Heart right ventricle (tissue), 16 donors: ENCODE measurements at regions not wholly inside any gene's neighbourhood (a gene's known extent, or its start where the extent isn't known, plus 50 kb on each side); places are given as distances from the start of the nearest gene placed in this dataset.

Experiments
- ATAC-seq, 8 donors: fragments of 200-7000 bp; cut with Tn5 transposase; one replicate each; pipeline ENCODE4 v1.9.1; 2020; ENCODE audit warnings: mild to moderate bottlenecking in 8 of 8, moderate library complexity in 8 of 8, moderate number of reproducible peaks in 1 of 8
- DNase-seq, 2 donors: peaks; one replicate each; pipeline ENCODE4 v3.0.0-alpha.2; 2020
- H3K27ac ChIP-seq, 10 donors: fragments of 200-600 bp; sonication (generic) in 2 of 10; one replicate each; pipeline versions ENCODE4 v1.5.0 to v1.8.0; 2020 to 2022; ENCODE audit warnings: mild to moderate bottlenecking in 3 of 10
- H3K27me3 ChIP-seq, 7 donors: fragments of 200-600 bp; one replicate each; pipeline ENCODE4 v1.8.0; 2021 to 2022; ENCODE audit warnings: mild to moderate bottlenecking in 2 of 7
- H3K36me3 ChIP-seq, 9 donors: fragments of 200-600 bp; sonication (generic) in 1 of 9; one replicate each; pipeline versions ENCODE4 v1.5.0 to v1.8.0; 2020 to 2022; ENCODE audit warnings: mild to moderate bottlenecking in 2 of 9
- H3K4me1 ChIP-seq, 9 donors: fragments of 200-600 bp; sonication (generic) in 1 of 9; one replicate each; pipeline versions ENCODE4 v1.5.0 to v1.8.0; 2020 to 2022; ENCODE audit warnings: mild to moderate bottlenecking in 4 of 9
- H3K4me3 ChIP-seq, 10 donors: fragments of 200-600 bp; sonication (generic) in 2 of 10; one replicate each; pipeline versions ENCODE4 v1.5.0 to v1.8.0; 2020 to 2022; ENCODE audit warnings: mild to moderate bottlenecking in 7 of 10, moderate library complexity in 2 of 10
- H3K9me3 ChIP-seq, 11 donors: fragments of 200-600 bp in 10 of 11; sonication (generic) in 2 of 11; one replicate each; pipeline versions ENCODE4 v1.5.0 to v1.8.0; 2013 to 2022; ENCODE audit warnings: mild to moderate bottlenecking in 2 of 11, control low read depth in 1 of 11, moderate library complexity in 1 of 11
- WGBS, 2 donors: extraction: QIAGEN DNeasy Blood & Tissue Kit; methylation state at CpG; one replicate each; pipeline ENCODE4 v1.1.7; 2013; ENCODE audit warnings: inconsistent platforms in 1 of 2; 5-methylcytosine and 5-hydroxymethylcytosine counted together
- intact Hi-C, 10 donors: fragments of 100-400 bp; cut with DNase I; formaldehyde crosslinking; loops; one replicate each; pipeline versions ENCODE4 v1.11.1 to v1.14.2; 2022
- TF ChIP-seq, protein P1 (sequence below), 9 donors: fragments of 200-600 bp; sonication (generic) in 2 of 9; IDR thresholded peaks; one replicate each; pipeline versions ENCODE4 v1.5.0 to v1.8.0; 2021 to 2022; ENCODE audit warnings: antibody characterized with exemption in 9 of 9, mild to moderate bottlenecking in 5 of 9, moderate library complexity in 1 of 9
- donor health status: Arrhythmogenic right ventricular cardiomyopathy.
- donor health status: ischemic (EF 13 %, LVEDD 7.1; RV severe dilation, severe dysfunction).
- donor health status: healthy with polysubstance abuse.
- donor health status: DM: no; HTN: yes; CAD: no.
- donor health status: DM: no; HTN: no; CAD: no.
- donor health status: ischemic (EF 25% LVEDD 6.9; RV normal size, moderate dysfunction).
- donor health status: ischemic (EF 25% LVEDD 5.7; RV mildly dilated, moderate dysfunction).
- donor health status: healthy.
- donor health status: DM: yes; HTN: yes; CAD: no.
- donor health status: Ischemic cardiomyopathy.
- donor health status: ischemic (EF 35%, LVEDD 5.7; RV mildly dilated, moderate dysfunction).
- donor health status: nonischemic (EF 11% LVEDD 7.7; RV severe dilation, severe dysfunction).
- donor health status: DM: yes; HTN: yes; CAD: no.
- donor health status: PGD.
- donor health status: ischemic (EF 29% LVEDD 5.4; RV normal size, mild dysfunction).
- donor health status: nonischemic (EF 23%, LVEDD 6.1; RV moderate dilation, normal function).

- H3K4me3 ChIP-seq: no peak overlapping the region
- intact Hi-C loops: no loop called here
- H3K36me3 ChIP-seq: no peaks in the 10 kb centered on the region
- DNase-seq: no peak
- 95 to 96% methylated on average over 2 of the region's 2 CpGs for WGBS, 2 donors
- H3K27ac ChIP-seq: no peak overlapping the region
- TF ChIP-seq, protein P1, sequence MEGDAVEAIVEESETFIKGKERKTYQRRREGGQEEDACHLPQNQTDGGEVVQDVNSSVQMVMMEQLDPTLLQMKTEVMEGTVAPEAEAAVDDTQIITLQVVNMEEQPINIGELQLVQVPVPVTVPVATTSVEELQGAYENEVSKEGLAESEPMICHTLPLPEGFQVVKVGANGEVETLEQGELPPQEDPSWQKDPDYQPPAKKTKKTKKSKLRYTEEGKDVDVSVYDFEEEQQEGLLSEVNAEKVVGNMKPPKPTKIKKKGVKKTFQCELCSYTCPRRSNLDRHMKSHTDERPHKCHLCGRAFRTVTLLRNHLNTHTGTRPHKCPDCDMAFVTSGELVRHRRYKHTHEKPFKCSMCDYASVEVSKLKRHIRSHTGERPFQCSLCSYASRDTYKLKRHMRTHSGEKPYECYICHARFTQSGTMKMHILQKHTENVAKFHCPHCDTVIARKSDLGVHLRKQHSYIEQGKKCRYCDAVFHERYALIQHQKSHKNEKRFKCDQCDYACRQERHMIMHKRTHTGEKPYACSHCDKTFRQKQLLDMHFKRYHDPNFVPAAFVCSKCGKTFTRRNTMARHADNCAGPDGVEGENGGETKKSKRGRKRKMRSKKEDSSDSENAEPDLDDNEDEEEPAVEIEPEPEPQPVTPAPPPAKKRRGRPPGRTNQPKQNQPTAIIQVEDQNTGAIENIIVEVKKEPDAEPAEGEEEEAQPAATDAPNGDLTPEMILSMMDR (IDR thresholded peaks at IDR 0.05): no peak
- peaks cover 0 to 25% (median 7%) of the 10 kb centered on the region in 11 donors for H3K9me3 ChIP-seq
- H3K27me3 ChIP-seq: no peaks in the 10 kb centered on the region
- no peak for ATAC-seq
- no peaks in the 10 kb centered on the region for H3K4me1 ChIP-seq
These were observed 133.5 kb upstream of the GADL1 start for GRCh38 chr3:31027914-31028313.

- DNase-seq (no peak), ATAC-seq (no peak)
- Histone ChIP-seq H3K36me3 (no peaks in the 10 kb centered on the region), H3K27me3 (no peaks in the 10 kb centered on the region), H3K27ac (no peak overlapping the region), H3K4me1 (no peaks in the 10 kb centered on the region), H3K4me3 (no peak overlapping the region), H3K9me3 (peaks cover 0 to 25% (median 7%) of the 10 kb centered on the region in 11 donors)
- 60 to 69% methylated on average over 1 of the region's 1 CpG for WGBS, 2 donors
- TF ChIP-seq, protein P1 (IDR thresholded peaks at IDR 0.05): no peak
- intact Hi-C loops: no loop called here
These were observed 134.3 kb upstream of the GADL1 start for GRCh38 chr3:31028766-31029165.

GRCh38 chr3:31029706-31030105, 135.2 kb upstream of the GADL1 start:
- Histone ChIP-seq H3K27me3 (no peaks in the 10 kb centered on the region), H3K27ac (no peak overlapping the region), H3K4me1 (no peaks in the 10 kb centered on the region), H3K9me3 (peaks cover 0 to 25% (median 7%) of the 10 kb centered on the region in 11 donors), H3K4me3 (no peak overlapping the region), H3K36me3 (no peaks in the 10 kb centered on the region)
- intact Hi-C loops: no loop called here
- no peak for DNase-seq
- no peak for ATAC-seq
- WGBS, 2 donors: 64 to 69% methylated on average over 3 of the region's 3 CpGs
- TF ChIP-seq, protein P1 (IDR thresholded peaks at IDR 0.05): no peak

DNA sequence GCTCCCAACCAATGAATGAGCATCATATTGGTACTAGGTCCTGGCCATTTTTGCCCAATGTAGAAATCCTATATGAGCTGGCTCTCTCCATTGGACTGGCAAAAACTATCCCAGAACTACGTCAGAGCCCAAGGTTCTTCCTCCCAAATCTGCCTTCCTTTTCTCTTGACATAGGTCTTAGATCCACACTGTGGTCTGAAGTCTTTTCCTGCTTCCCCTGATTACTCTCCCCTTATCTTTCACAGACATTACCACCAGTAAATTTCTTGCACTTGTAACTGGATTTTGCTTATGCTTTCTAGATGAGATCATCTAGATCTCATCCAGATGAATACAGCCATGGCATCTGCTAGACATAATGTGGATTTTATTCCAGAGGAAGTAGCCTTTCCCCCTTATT, 141.2 kb upstream of the GADL1 start:
- DNase-seq (no peak), ATAC-seq (no peak)
- intact Hi-C loops: loop anchor here in 1 of 10 donors (5.0 kb wide), 1 partner anchor 282 kb away; no protein-coding TSS in a partner anchor
- Histone ChIP-seq H3K36me3 (no peaks in the 10 kb centered on the region), H3K27ac (no peak overlapping the region), H3K4me3 (no peak overlapping the region), H3K27me3 (no peaks in the 10 kb centered on the region), H3K4me1 (no peaks in the 10 kb centered on the region), H3K9me3 (no peaks in the 10 kb centered on the region)
- TF ChIP-seq, protein P1 (IDR thresholded peaks at IDR 0.05): no peak
- WGBS, 2 donors: 57 to 68% methylated on average over 1 of the region's 1 CpG
